ENCODE measurements at regions not wholly inside any gene's neighbourhood (a gene's known extent, or its start where the extent isn't known, plus 50 kb on each side); places are given as distances from the start of the nearest gene placed in this dataset.

DNA sequence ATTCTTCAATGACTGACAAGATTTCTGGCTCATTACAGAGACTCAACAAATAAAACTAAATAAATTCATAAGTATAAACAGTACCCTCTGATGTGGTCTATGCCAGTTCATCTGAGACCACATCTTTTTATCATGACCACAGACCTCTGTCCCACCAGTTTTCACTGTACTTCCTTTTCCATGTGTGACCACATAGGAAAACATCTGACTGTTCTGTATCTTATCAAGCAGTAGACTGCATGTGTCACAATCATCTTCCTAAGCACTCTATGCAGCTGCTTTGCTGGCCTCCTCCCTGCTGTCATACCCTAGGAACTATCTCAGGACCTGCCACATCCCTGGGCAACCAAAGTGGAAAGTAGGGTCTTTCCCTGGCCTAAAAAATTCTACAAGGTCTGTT lies 205.0 kb upstream of the ZNF462 start:
- no peak for DNase-seq (ENCODE audit: low spot score)

DNA sequence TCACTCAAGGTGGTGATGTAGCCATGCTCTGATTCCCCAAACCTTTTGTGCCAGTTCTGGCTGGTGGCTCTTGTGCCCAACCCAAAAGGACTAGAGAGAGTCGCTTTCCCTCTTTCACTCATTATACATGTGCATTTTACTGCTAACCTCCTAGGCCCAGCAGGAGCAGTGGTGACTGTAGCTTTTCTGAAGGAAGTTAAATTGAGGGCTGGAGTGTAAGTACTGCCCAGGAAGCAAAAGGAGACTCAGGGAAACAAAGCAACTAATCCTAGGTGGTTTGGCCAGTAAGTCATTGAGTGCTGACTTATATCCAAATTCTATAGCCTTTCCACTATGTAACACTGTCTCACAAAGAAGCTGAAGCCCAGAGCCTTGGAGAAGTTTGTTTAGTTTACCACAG lies 194.4 kb upstream of the ZNF462 start:
- DNase-seq (ENCODE audit: low spot score) = no peak

DNA sequence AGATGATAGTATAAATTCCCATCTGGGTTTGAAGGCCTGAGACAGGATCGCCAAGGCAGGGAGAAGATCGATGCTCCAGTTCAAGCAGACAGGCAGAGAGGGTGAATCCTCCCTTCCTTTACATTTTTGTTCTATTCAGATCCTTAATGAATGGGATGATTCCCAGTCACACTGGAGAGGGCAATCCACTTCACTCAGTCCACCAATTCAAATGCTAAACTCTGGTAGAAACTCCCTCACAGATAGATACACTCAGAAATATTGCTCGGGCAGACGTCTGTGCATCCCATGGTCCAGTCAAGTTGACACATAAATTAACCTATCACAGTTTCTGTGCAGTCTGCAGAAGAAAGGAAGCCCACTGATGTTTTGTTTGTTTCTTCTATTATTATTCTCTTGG lies 193.1 kb upstream of the ZNF462 start:
- no peak for DNase-seq (ENCODE audit: low spot score)

DNA sequence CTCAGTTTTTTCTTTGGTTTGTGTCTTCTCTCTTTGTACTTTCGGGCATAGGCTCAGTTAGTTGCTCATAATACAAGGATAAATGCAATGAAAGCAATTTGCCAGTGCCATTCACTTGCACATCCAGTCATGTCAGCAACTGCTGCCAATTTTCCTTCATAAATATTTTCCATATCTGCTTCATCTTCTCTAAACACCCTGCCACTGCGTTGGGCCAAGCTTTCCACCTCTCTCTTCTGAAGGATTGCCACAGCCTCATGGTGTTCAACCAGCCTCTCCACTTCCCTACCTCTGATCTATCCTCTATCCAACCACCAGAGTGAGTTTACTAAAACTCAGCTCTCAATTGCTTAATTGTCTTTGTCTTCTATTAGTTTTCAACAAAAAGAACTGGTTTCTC lies 192.5 kb upstream of the ZNF462 start:
- DNase-seq (ENCODE audit: low spot score) = no peak

- DNase-seq (ENCODE audit: low spot score) = no peak
Measured at GRCh38 chr9:106675780-106676179, 187.2 kb upstream of the ZNF462 start.

- DNase-seq (ENCODE audit: low spot score) = no peak
Measured at GRCh38 chr9:106677374-106677773, 185.6 kb upstream of the ZNF462 start.

DNA sequence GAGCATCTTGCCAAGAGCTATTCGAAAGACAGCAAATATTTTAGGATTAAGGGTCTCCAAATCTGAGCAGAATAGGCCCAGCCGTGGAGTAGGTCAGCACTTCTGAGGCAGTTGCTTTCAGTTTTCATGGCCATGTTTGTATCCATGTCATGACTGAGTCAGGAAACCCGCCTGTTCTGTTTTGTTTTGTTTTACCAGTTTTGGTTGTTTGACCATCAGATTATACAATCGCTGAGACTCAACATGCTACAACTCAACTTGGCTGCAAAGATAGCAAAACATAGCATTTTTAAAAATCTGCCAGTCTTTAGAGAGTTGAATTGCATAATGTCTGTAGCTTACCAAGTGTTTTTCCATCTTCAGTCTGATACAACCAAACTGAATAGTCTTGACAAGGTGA lies 185.1 kb upstream of the ZNF462 start:
- DNase-seq (ENCODE audit: low spot score) = no peak

DNA sequence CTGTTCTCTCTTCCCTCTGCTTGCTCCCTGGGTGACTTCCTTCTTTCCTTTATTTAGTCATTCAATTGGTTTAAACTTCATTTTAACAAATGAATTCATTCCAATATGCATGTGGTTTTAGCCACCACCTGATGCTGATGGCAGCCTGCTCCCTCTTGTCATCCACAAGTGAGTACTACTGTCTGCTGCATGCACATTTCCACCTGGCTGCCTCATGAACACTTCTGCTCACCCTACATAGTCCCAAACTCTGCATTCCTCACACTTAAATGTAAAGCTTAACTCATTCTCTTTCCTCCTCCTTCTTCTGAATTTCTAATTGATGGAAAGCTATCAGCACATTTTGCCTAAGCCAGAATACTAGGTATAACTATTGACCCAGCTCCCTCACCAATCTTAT lies 184.7 kb upstream of the ZNF462 start:
- no peak for DNase-seq (ENCODE audit: low spot score)

- no peak for DNase-seq (ENCODE audit: low spot score)
Measured at GRCh38 chr9:106682420-106682819, 180.5 kb upstream of the ZNF462 start.

GRCh38 chr9:106683454-106683853 lies 179.5 kb upstream of the ZNF462 start:
- DNase-seq (ENCODE audit: low spot score) = no peak

- DNase-seq (ENCODE audit: low spot score) = no peak
Measured at GRCh38 chr9:106684940-106685695, 177.8 kb upstream of the ZNF462 start.

DNA sequence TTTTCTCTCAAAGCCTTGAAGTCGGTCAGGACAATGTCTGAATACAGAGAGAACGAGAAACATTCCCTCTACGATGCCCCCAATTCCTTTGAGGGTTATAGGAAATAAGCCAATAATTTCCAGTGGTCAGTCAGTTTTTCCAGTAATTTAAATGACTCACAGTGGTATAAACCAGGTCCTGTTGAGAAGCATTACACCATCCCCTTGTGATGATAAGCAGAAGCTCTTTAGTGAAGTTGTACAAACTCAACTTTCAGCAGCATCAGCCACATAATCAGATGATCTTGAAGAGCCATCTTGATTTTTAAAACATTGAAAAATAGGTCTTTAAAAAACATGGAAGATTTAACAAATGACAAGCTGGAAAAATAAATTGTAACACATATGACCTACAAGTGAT lies 173.9 kb upstream of the ZNF462 start:
- DNase-seq (ENCODE audit: low spot score) = no peak

- DNase-seq (ENCODE audit: low spot score) = no peak
Measured at GRCh38 chr9:106691627-106692026, 171.3 kb upstream of the ZNF462 start.

DNA sequence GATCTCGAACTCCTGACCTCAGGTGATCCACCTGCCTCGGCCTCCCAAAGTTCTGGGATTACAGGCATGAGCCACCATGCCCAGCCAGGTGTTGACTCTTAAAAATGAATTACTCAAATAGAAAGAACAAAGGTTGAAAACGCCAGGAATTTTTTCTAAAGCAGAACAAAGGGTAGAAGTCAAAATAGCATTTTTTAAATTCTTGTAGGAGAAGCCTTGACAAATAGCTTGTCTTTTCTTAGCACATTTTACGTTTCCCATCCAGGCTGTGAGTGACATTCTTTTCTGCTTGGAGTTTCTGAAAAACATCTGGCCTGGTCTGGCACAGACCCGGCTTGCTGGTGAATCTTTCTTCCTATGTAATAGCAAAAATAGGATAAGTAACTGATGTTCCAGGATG lies 169.4 kb upstream of the ZNF462 start:
- no peak for DNase-seq (ENCODE audit: low spot score)

- DNase-seq (ENCODE audit: low spot score) = no peak
Measured at GRCh38 chr9:106696804-106697203, 166.2 kb upstream of the ZNF462 start.

DNA sequence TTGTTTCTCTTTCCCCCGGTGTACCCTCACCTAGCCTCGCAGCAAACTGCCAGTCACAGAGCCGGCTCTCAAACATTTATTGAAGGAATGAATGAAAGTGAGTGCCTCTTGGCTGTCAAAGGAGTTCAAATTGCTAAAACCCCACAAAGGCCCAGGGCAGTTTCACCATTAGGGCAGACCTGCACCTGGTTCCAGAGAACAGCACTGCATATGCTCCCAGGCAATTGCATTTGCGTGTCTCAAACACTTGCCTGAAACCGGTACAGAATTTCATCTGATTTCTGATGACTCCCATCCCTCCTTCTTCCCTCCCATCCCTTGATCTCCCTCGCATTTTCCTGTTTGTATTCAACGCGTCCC lies 165.6 kb upstream of the ZNF462 start:
- DNase-seq (ENCODE audit: low spot score) = no peak

DNA sequence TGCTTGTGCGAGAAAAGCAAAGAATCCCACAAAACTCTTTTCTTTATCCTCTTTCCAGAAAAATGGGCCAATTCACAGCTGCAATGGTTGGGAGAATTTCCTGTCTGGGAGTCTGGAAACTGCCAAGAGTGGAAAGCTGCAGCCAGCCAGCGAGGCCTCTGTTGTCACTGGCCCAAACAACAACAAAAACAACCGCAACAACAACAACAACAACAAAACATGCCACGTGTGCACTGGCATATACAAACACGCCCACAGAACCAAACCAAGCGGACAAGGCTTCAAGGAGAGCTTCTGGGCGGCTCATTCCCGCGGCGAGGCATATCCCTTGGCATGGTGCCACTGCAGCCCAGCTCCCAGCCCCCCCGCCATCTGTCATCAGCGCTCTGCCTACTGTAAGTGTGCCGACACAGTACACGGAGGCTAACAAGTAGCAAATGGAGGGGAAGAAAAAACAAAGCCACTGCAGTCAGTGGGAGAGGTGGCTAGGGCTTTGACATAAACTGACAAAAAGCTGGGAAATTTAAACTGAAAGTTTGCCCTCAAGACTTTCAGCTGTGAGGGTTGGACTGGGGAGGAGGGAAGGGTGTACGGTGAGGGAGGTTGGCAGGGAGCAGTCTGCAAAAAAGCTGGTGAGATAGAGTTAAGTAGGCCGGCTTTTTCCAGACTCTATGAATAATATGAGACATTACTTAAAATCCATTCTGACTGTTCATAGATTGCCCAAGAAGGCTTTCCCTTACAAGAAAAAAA lies 165.0 kb upstream of the ZNF462 start:
- DNase-seq (ENCODE audit: low spot score) = no peak

DNA sequence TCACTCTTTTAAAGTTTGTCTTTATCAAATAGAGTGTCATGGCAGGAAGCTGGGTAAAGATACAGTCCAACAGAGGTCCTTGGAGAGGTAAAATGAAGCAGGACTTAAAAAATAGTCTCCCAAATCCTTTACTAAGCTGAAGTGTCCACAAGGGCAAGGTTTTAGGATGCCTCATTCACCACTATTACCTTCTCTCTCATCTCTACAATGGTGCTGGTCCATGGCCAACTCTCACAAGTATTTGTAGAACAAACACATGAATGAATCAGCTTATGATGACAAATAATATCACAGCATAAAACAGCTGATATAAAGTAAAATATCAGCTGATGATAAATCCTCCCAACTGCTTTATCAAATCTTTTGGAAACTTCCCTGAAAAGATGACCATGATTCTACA lies 162.3 kb upstream of the ZNF462 start:
- DNase-seq (ENCODE audit: low spot score) = no peak

- no peak for DNase-seq (ENCODE audit: low spot score)
Measured at GRCh38 chr9:106701611-106702010, 161.4 kb upstream of the ZNF462 start.

DNA sequence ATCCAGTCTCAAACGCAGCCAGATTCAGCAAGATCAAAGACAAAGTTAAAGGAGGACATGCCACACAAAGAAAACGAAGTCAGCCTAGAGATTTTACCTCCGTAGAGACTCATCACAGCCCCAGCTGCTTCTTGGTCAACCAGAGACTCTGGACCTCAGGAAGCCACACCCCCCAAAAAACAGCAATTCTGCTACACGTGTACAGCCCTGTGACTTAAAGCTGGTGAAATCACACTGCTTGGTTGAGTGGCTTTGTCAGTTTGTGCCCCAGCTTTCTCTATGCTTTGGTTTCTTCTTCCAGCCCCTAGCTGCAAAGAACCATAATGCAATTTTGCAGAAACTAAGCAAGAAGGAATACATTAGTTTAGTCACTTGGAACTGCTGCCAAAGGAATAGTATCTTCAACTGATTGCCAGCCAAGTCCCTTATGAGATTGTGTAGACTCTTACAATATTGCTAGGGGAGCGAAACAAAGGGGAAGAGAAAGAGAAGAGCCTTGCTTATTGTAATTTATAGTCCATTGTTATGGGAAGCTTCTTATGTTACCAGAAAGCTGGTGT lies 158.8 kb upstream of the ZNF462 start:
- DNase-seq (ENCODE audit: low spot score) = no peak

- no peak for DNase-seq (ENCODE audit: low spot score)
Measured at GRCh38 chr9:106707291-106707690, 155.7 kb upstream of the ZNF462 start.

DNA sequence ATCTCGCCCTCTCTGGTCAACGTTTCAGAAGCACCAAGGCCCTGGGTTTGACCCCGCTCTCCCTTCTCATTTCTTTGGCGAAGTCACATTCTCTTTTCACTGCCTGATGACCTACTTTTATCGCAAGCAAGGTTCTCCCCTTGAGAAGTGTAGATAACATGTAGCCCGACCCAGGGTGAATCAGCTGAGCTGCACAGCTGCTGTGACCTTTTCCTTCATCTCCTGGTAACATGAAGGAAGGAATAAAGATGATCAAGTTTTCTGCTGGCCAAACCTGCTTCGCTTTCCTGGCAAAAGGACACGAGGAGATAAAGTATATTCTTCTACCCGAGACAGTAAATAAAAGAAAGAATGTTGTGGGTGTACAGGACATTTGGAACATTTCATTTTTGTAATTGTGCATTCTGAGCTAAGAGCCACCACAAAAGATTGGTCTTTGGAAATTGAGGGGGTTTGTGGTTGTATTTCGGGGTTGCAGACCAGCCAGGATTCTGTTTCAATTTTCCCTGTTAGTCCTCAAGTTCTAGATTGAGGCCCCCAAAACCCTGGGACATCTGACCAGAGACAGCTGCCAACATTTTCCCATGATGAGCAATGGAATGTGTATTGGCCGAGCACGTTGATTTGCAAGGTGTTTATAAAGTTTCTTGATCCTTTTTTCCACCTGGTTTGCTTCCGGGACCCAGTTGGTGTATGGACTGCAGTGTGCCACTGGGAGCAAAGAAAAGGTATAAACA lies 155.1 kb upstream of the ZNF462 start:
- DNase-seq (ENCODE audit: low spot score) = no peak
